ENCODE measurements at regions not wholly inside any gene's neighbourhood (a gene's known extent, or its start where the extent isn't known, plus 50 kb on each side); places are given as distances from the start of the nearest gene placed in this dataset.

GRCh38 chr5:124236361-124237205 is 509.9 kb downstream of the ZNF608 start:
- no peaks in the 10 kb centered on the region for H3K36me3 Mint-ChIP-seq (ENCODE audit: insufficient read depth, unreplicated experiment)
- TF ChIP-seq CTCF (IDR thresholded peaks at IDR 0.05; ENCODE audit: unreplicated experiment), result no peak
- no peaks in the 10 kb centered on the region for H3K9me3 Mint-ChIP-seq (ENCODE audit: low read depth, unreplicated experiment)
- no peak for DNase-seq
- intact Hi-C loops (cut with micrococcal nuclease; ENCODE audit: unreplicated experiment), result no loop called here
- H3K4me3 Mint-ChIP-seq (ENCODE audit: low read depth, unreplicated experiment), result no peak overlapping the region
- no peaks in the 10 kb centered on the region for H3K4me1 Mint-ChIP-seq (ENCODE audit: low read depth, unreplicated experiment)
- H3K27ac Mint-ChIP-seq (ENCODE audit: unreplicated experiment), result no peak overlapping the region
- no TSS peak for BruUV-seq (replicated peaks)
- CTCF ChIA-PET, result no interaction called here
- H3K27me3 Mint-ChIP-seq (ENCODE audit: unreplicated experiment), result no peaks in the 10 kb centered on the region

- intact Hi-C loops (cut with micrococcal nuclease; ENCODE audit: unreplicated experiment), result no loop called here
- BruUV-seq (replicated peaks), result no TSS peak
- no peak overlapping the region for H3K4me3 Mint-ChIP-seq (ENCODE audit: low read depth, unreplicated experiment)
- H3K27ac Mint-ChIP-seq (ENCODE audit: unreplicated experiment), result no peak overlapping the region
- no peaks in the 10 kb centered on the region for H3K36me3 Mint-ChIP-seq (ENCODE audit: insufficient read depth, unreplicated experiment)
- no peak for DNase-seq
- no peaks in the 10 kb centered on the region for H3K9me3 Mint-ChIP-seq (ENCODE audit: low read depth, unreplicated experiment)
- H3K4me1 Mint-ChIP-seq (ENCODE audit: low read depth, unreplicated experiment), result no peaks in the 10 kb centered on the region
- CTCF ChIA-PET, result no interaction called here
- no peak for TF ChIP-seq CTCF (IDR thresholded peaks at IDR 0.05; ENCODE audit: unreplicated experiment)
- H3K27me3 Mint-ChIP-seq (ENCODE audit: unreplicated experiment), result no peaks in the 10 kb centered on the region
These were observed 510.9 kb downstream of the ZNF608 start for GRCh38 chr5:124235576-124235975.

- Mint-ChIP-seq H3K9me3 (ENCODE audit: low read depth, unreplicated experiment) (no peaks in the 10 kb centered on the region), H3K36me3 (ENCODE audit: insufficient read depth, unreplicated experiment) (no peaks in the 10 kb centered on the region), H3K27ac (ENCODE audit: unreplicated experiment) (no peak overlapping the region), H3K27me3 (ENCODE audit: unreplicated experiment) (no peaks in the 10 kb centered on the region), H3K4me3 (ENCODE audit: low read depth, unreplicated experiment) (no peak overlapping the region), H3K4me1 (ENCODE audit: low read depth, unreplicated experiment) (no peaks in the 10 kb centered on the region)
- no peak for TF ChIP-seq CTCF (IDR thresholded peaks at IDR 0.05; ENCODE audit: unreplicated experiment)
- CTCF ChIA-PET, result no interaction called here
- no peak for DNase-seq
- intact Hi-C loops (cut with micrococcal nuclease; ENCODE audit: unreplicated experiment), result no loop called here
- no TSS peak for BruUV-seq (replicated peaks)
These were observed 511.5 kb downstream of the ZNF608 start for GRCh38 chr5:124234770-124235562.

- H3K27ac Mint-ChIP-seq (ENCODE audit: unreplicated experiment), result no peak overlapping the region
- no peaks in the 10 kb centered on the region for H3K27me3 Mint-ChIP-seq (ENCODE audit: unreplicated experiment)
- H3K9me3 Mint-ChIP-seq (ENCODE audit: low read depth, unreplicated experiment), result no peaks in the 10 kb centered on the region
- CTCF ChIA-PET, result no interaction called here
- H3K4me1 Mint-ChIP-seq (ENCODE audit: low read depth, unreplicated experiment), result no peaks in the 10 kb centered on the region
- intact Hi-C loops (cut with micrococcal nuclease; ENCODE audit: unreplicated experiment), result no loop called here
- DNase-seq, result no peak
- H3K4me3 Mint-ChIP-seq (ENCODE audit: low read depth, unreplicated experiment), result no peak overlapping the region
- TF ChIP-seq CTCF (IDR thresholded peaks at IDR 0.05; ENCODE audit: unreplicated experiment), result no peak
- no peaks in the 10 kb centered on the region for H3K36me3 Mint-ChIP-seq (ENCODE audit: insufficient read depth, unreplicated experiment)
- no TSS peak for BruUV-seq (replicated peaks)
These were observed 512.2 kb downstream of the ZNF608 start for GRCh38 chr5:124234022-124234769.
